Naive thymus-derived CD4-positive, alpha-beta T cell (primary cell): ENCODE measurements at regions not wholly inside any gene's neighbourhood (a gene's known extent, or its start where the extent isn't known, plus 50 kb on each side); places are given as distances from the start of the nearest gene placed in this dataset.
"Not testable (repeated sequence)": the region's sequence is repeated elsewhere in the genome, so short reads cannot be mapped to it uniquely, and the experiment has no call there.

Experiments
- ATAC-seq: fragments of 150-1000 bp; cut with Tn5 transposase; 2 replicates; pipeline ENCODE4 v1.10.0; 2021; ENCODE audit warnings: mild to moderate bottlenecking, moderate library complexity
- CTCF ChIA-PET: fragments of 350-600 bp; sonication (Branson Sonifier 250); formaldehyde crosslinking; loops from one replicate; lab custom pipeline; 2021; ENCODE audit warnings: antibody characterized with exemption; lab: Charles Lee
- POLR2A ChIA-PET: fragments of 350-600 bp; sonication (Branson Sonifier 250); formaldehyde crosslinking; loops from one replicate; lab custom pipeline; 2021; ENCODE audit warnings: antibody characterized with exemption, inconsistent platforms; lab: Charles Lee
- DNase-seq, 9 donors: peaks; one replicate each; pipeline versions ENCODE4 v3.0.0 to v3.0.0-alpha.2; 2020 to 2022; ENCODE audit warnings: mixed read lengths in 1 of 9
- H3K27ac ChIP-seq: one replicate; pipeline ENCODE4 v1.7.0; 2013; ENCODE audit warnings: mild to moderate bottlenecking, low read depth, low read length, moderate library complexity
- H3K27me3 ChIP-seq, 2 donors: one replicate each; pipeline ENCODE4 v1.7.0; 2013; ENCODE audit warnings: low read length in 2 of 2, mild to moderate bottlenecking in 2 of 2, moderate library complexity in 2 of 2; ENCODE audit not compliant: control insufficient read depth in 2 of 2, insufficient read depth in 2 of 2
- H3K36me3 ChIP-seq, 3 experiments: 1 replicate in 2 of 3; 2 replicates in 1 of 3; pipeline ENCODE4 v1.7.0; 2013; ENCODE audit warnings: low read length in 3 of 3, mild to moderate bottlenecking in 3 of 3, moderate library complexity in 1 of 3; ENCODE audit not compliant: insufficient read depth in 3 of 3, control insufficient read depth in 2 of 3
- H3K4me1 ChIP-seq, 2 donors: one replicate each; pipeline ENCODE4 v1.7.0; 2013; ENCODE audit warnings: low read length in 2 of 2, mild to moderate bottlenecking in 2 of 2, moderate library complexity in 1 of 2; ENCODE audit not compliant: control insufficient read depth in 2 of 2, insufficient read depth in 2 of 2
- H3K4me3 ChIP-seq: 2 replicates; pipeline ENCODE4 v1.7.0; 2013; ENCODE audit warnings: mild to moderate bottlenecking, low read length
- H3K9me3 ChIP-seq, 3 experiments: 1 replicate in 2 of 3; 2 replicates in 1 of 3; pipeline ENCODE4 v1.7.0; 2013; ENCODE audit warnings: low read length in 3 of 3; ENCODE audit not compliant: control insufficient read depth in 2 of 3
- H3K27ac Mint-ChIP-seq, 9 donors: one replicate each; pipeline ENCODE4 v1.8.0; 2020 to 2022; ENCODE audit warnings: mixed read lengths in 9 of 9, mild to moderate bottlenecking in 8 of 9, moderate library complexity in 5 of 9, inconsistent platforms in 2 of 9
- H3K27me3 Mint-ChIP-seq, 5 donors: one replicate each; pipeline ENCODE4 v1.8.0; 2021 to 2022; ENCODE audit warnings: mixed read lengths in 5 of 5, mild to moderate bottlenecking in 1 of 5
- H3K36me3 Mint-ChIP-seq, 5 donors: one replicate each; pipeline ENCODE4 v1.8.0; 2020 to 2022; ENCODE audit warnings: mixed read lengths in 5 of 5, mild to moderate bottlenecking in 3 of 5, inconsistent platforms in 1 of 5
- H3K4me1 Mint-ChIP-seq, 7 donors: one replicate each; pipeline ENCODE4 v1.8.0; 2020 to 2022; ENCODE audit warnings: mixed read lengths in 7 of 7, mild to moderate bottlenecking in 3 of 7, inconsistent platforms in 1 of 7
- H3K4me3 Mint-ChIP-seq, 10 donors: one replicate each; pipeline ENCODE4 v1.8.0; 2020 to 2022; ENCODE audit warnings: mild to moderate bottlenecking in 10 of 10, mixed read lengths in 10 of 10, moderate library complexity in 6 of 10, inconsistent platforms in 2 of 10
- H3K9me3 Mint-ChIP-seq, 11 donors: one replicate each; pipeline ENCODE4 v1.8.0; 2020 to 2022; ENCODE audit warnings: mixed read lengths in 11 of 11, mild to moderate bottlenecking in 4 of 11, inconsistent platforms in 1 of 11, moderate library complexity in 1 of 11
- intact Hi-C, 2 donors: fragments of 100-400 bp; cut with micrococcal nuclease; formaldehyde crosslinking; loops; one replicate each; pipeline ENCODE4 v1.15.1; 2023

DNA sequence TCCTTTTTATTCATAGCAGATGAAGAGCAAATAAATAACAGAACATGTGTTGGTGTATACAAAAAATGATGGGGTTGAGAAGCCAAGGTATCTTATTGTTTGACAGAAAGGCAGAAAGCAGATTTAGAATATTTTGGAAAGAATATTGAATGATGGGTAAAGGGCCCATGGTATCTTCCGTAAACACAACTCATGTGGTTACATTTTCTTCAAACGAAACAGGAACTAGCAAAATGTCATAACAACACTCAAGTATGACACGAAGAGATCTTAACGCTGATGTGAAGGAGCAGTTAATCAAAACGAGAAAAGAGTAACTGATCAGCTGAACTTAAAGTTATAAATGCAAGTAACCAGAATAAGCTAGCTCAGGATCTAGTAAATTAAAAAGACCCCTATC lies 195.7 kb upstream of the GK2 start:
- Histone ChIP-seq H3K4me3 (no peak overlapping the region), H3K9me3 (no peaks in the 10 kb centered on the region), H3K27ac (no peak overlapping the region), H3K36me3 (no peaks in the 10 kb centered on the region), H3K27me3 (no peaks in the 10 kb centered on the region), H3K4me1 (no peaks in the 10 kb centered on the region)
- peak overlapping the region in 8 of 9 donors; percentile 5 to 77 (median 42) for H3K27ac Mint-ChIP-seq
- H3K27me3 Mint-ChIP-seq: peaks cover 0 to 5% (median 0%) of the 10 kb centered on the region in 5 donors
- H3K4me1 Mint-ChIP-seq: peaks cover 0 to 25% (median 22%) of the 10 kb centered on the region in 7 donors
- ChIA-PET CTCF (no interaction called here), POLR2A (no interaction called here)
- intact Hi-C loops: no loop called here
- ATAC-seq (peak; percentile 70), DNase-seq (peak in 4 of 9 donors; percentile 14 to 57 (median 30))
- peak overlapping the region in 8 of 10 donors; percentile 0 to 62 (median 45) for H3K4me3 Mint-ChIP-seq
- H3K36me3 Mint-ChIP-seq: peaks cover 0 to 9% (median 0%) of the 10 kb centered on the region in 5 donors
- H3K9me3 Mint-ChIP-seq: peaks cover 0 to 11% (median 4%) of the 10 kb centered on the region in 11 donors

DNA sequence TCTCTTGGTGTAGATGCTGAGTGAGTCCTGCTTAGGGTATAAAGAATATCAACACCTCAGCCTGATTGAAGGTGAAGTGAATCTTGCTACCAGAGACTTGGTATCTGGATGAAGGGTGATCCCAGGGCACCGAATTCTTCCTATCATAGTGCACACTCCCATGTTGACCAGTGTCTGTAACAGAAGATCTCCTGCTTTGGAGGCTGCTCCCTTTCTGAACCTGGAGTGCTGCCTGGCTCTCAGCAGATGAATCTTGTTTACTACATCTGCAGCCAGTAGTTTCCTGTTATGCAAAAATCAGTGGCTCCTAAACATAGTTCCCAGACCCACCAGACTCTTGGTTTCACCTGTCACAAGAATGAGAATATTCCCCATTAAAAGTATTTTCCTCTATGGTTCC lies 191.7 kb upstream of the GK2 start:
- Histone ChIP-seq H3K9me3 (no peaks in the 10 kb centered on the region), H3K4me1 (no peaks in the 10 kb centered on the region), H3K27me3 (no peaks in the 10 kb centered on the region), H3K27ac (no peak overlapping the region), H3K36me3 (no peaks in the 10 kb centered on the region), H3K4me3 (no peak overlapping the region)
- Mint-ChIP-seq H3K27ac (no peak overlapping the region), H3K36me3 (peaks cover 0 to 9% (median 0%) of the 10 kb centered on the region in 5 donors), H3K4me3 (no peak overlapping the region), H3K27me3 (peaks cover 0 to 5% (median 0%) of the 10 kb centered on the region in 5 donors), H3K4me1 (peaks cover 0 to 25% (median 20%) of the 10 kb centered on the region in 7 donors), H3K9me3 (peaks cover 0 to 11% (median 3%) of the 10 kb centered on the region in 11 donors)
- ATAC-seq (no peak), DNase-seq (no peak)
- ChIA-PET POLR2A (no interaction called here), CTCF (no interaction called here)
- intact Hi-C loops: no loop called here

DNA sequence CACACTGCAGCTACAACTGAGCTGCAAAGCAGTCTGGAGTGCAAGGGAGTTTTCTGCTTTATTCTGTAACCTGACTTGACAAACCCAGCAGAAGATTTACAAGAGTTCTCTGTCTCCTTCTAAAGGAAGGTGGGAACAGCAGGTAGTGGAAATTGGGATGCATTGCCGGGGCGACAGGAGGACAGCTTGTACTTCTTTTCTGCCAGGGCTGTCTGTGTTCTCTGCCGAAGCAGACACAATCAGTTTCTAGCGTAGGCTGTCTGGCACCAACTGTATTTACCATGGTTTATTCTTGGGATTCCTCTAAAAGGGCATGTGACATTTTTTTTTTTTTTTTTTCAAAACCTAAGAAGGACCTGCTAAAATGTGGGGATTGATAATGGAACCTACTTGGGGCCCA lies 190.8 kb upstream of the GK2 start:
- H3K27me3 ChIP-seq: no peaks in the 10 kb centered on the region
- peaks cover 0 to 11% (median 3%) of the 10 kb centered on the region in 11 donors for H3K9me3 Mint-ChIP-seq
- intact Hi-C loops: no loop called here
- H3K4me3 ChIP-seq: no peak overlapping the region
- ChIA-PET CTCF (no interaction called here), POLR2A (no interaction called here)
- DNase-seq (no peak), ATAC-seq (no peak)
- no peaks in the 10 kb centered on the region for H3K4me1 ChIP-seq
- H3K4me1 Mint-ChIP-seq: peaks cover 0 to 18% (median 13%) of the 10 kb centered on the region in 7 donors
- no peak overlapping the region for H3K27ac ChIP-seq
- no peaks in the 10 kb centered on the region for H3K36me3 ChIP-seq
- H3K9me3 ChIP-seq: no peaks in the 10 kb centered on the region
- peaks cover 0 to 5% (median 0%) of the 10 kb centered on the region in 5 donors for H3K27me3 Mint-ChIP-seq
- peaks cover 0 to 9% (median 0%) of the 10 kb centered on the region in 5 donors for H3K36me3 Mint-ChIP-seq
- H3K4me3 Mint-ChIP-seq: no peak overlapping the region
- H3K27ac Mint-ChIP-seq: peak overlapping the region in 1 of 9 donors; percentile 11

DNA sequence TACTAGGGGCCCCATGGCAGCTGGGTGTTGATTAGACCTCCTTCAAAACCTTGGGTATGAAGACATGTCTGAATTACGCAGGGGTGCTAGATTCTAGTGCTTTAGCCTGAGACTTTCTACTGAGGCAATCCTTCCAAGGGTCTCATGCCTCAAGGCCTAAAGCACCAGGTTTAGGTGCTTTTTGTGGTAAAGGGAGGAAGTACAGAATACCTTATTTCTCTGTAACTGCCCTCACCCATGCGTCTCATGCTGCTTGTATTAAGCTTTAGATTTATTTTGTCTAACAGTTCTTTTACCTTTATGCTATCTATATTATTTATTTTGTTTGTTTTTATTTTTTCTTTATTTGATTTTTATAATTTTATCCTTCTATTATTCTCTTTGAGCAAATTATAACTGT lies 190.2 kb upstream of the GK2 start:
- CTCF ChIA-PET: no interaction called here
- peaks cover 0 to 12% (median 8%) of the 10 kb centered on the region in 7 donors for H3K4me1 Mint-ChIP-seq
- H3K9me3 ChIP-seq: no peaks in the 10 kb centered on the region
- no peak overlapping the region for H3K27ac ChIP-seq
- no peaks in the 10 kb centered on the region for H3K36me3 ChIP-seq
- H3K9me3 Mint-ChIP-seq: peaks cover 0 to 11% (median 3%) of the 10 kb centered on the region in 11 donors
- H3K36me3 Mint-ChIP-seq: peaks cover 0 to 9% (median 0%) of the 10 kb centered on the region in 5 donors
- no peak overlapping the region for H3K4me3 Mint-ChIP-seq
- H3K27me3 ChIP-seq: no peaks in the 10 kb centered on the region
- DNase-seq (no peak), ATAC-seq (no peak)
- intact Hi-C loops: no loop called here
- peaks cover 0 to 5% (median 0%) of the 10 kb centered on the region in 5 donors for H3K27me3 Mint-ChIP-seq
- no peaks in the 10 kb centered on the region for H3K4me1 ChIP-seq
- POLR2A ChIA-PET: interaction anchor here (0.6 kb wide), 1 partner anchor 21 kb away, joined by 3 read pairs; no protein-coding TSS in a partner anchor
- no peak overlapping the region for H3K4me3 ChIP-seq
- no peak overlapping the region for H3K27ac Mint-ChIP-seq

DNA sequence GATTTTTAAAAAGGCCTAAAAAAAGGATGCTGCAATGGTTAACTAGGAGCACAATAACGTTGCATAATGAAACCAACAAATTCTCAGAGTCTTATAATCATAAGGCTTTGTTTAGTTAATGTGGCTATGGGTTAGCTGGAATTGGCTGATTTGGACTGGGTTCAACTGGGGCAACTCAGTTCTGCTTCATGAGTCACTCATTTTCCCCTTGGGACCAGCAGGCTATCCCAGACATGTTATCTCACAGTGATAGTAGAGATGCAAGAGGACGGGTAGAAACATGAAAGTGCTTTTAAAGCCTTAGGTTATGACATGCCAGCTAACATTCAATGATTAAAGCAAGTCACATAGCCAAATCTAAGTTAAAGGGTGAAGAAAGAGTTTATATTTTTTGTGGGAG lies 189.2 kb upstream of the GK2 start:
- Histone ChIP-seq H3K36me3 (no peaks in the 10 kb centered on the region), H3K4me1 (no peaks in the 10 kb centered on the region), H3K27me3 (no peaks in the 10 kb centered on the region), H3K4me3 (no peak overlapping the region), H3K27ac (no peak overlapping the region), H3K9me3 (no peaks in the 10 kb centered on the region)
- Mint-ChIP-seq H3K27me3 (peaks cover 0 to 5% (median 0%) of the 10 kb centered on the region in 5 donors), H3K36me3 (peaks cover 0 to 7% (median 0%) of the 10 kb centered on the region in 5 donors), H3K4me3 (no peak overlapping the region), H3K9me3 (peaks cover 0 to 7% (median 3%) of the 10 kb centered on the region in 11 donors), H3K4me1 (peaks cover 0 to 11% (median 8%) of the 10 kb centered on the region in 7 donors), H3K27ac (no peak overlapping the region)
- ChIA-PET CTCF (no interaction called here), POLR2A (no interaction called here)
- intact Hi-C loops: no loop called here
- no peak for DNase-seq
- ATAC-seq: no peak

DNA sequence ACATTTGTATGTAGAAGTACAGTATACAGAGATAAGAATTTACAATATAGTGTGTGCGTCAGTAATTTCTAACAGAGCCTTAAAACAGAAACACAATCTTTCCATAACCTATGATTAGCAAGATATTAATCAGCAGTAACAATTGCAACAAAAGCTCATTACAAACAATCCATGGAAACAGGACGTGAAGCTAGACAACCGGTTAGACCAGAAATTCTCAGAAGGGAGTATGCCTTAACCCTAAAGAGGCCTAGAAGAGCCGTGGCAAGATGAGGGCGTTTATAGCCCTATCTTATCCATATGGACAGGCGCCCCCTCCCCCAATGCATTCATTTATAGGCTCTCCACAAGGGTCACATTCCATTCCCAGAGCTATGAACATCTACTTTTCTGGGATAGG lies 184.2 kb upstream of the GK2 start:
- ATAC-seq, H3K27me3 ChIP-seq, H3K9me3 ChIP-seq, H3K36me3 ChIP-seq, POLR2A ChIA-PET, H3K27ac Mint-ChIP-seq, CTCF ChIA-PET, DNase-seq, H3K4me1 ChIP-seq, H3K36me3 Mint-ChIP-seq, H3K4me3 Mint-ChIP-seq, intact Hi-C loops, H3K4me3 ChIP-seq, H3K4me1 Mint-ChIP-seq, H3K9me3 Mint-ChIP-seq, H3K27me3 Mint-ChIP-seq, H3K27ac ChIP-seq: not testable (repeated sequence)

DNA sequence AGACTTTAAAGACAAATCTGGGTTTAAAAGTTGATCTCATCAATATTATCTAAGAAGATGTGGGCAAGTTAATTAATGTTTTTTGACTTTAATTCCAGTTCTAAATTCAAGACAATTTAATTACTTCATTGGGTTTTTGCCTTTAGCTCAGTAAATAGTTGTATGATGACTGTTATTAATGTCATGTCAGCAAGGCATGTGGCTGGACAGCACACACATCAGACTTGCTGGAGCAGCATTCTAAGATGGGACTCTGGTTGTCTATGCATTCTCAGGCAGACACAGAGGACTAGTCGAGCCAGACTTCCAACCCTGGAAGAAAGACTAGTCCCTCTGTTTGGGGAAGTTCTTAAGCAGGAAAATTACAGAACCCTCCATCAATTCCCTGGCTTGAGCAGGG lies 180.7 kb upstream of the GK2 start:
- Mint-ChIP-seq H3K36me3 (no peaks in the 10 kb centered on the region), H3K27ac (no peak overlapping the region), H3K9me3 (peaks cover 0 to 4% (median 0%) of the 10 kb centered on the region in 11 donors), H3K27me3 (peaks cover 0 to 5% (median 0%) of the 10 kb centered on the region in 5 donors), H3K4me1 (no peaks in the 10 kb centered on the region), H3K4me3 (no peak overlapping the region)
- intact Hi-C loops: loop anchor here in 1 of 2 donors (10.0 kb wide), 1 partner anchor 1964 kb away; no protein-coding TSS in a partner anchor
- ATAC-seq (no peak), DNase-seq (no peak)
- H3K4me3 ChIP-seq: no peak overlapping the region
- H3K27me3 ChIP-seq: peaks cover 0 to 3% of the 10 kb centered on the region in 2 donors
- no peaks in the 10 kb centered on the region for H3K4me1 ChIP-seq
- no peak overlapping the region for H3K27ac ChIP-seq
- no peaks in the 10 kb centered on the region for H3K9me3 ChIP-seq
- H3K36me3 ChIP-seq: no peaks in the 10 kb centered on the region
- ChIA-PET POLR2A (no interaction called here), CTCF (no interaction called here)
